ENCODE measurements at regions not wholly inside any gene's neighbourhood (a gene's known extent, or its start where the extent isn't known, plus 50 kb on each side); places are given as distances from the start of the nearest gene placed in this dataset.
"Not testable (repeated sequence)": the region's sequence is repeated elsewhere in the genome, so short reads cannot be mapped to it uniquely, and the experiment has no call there.

DNA sequence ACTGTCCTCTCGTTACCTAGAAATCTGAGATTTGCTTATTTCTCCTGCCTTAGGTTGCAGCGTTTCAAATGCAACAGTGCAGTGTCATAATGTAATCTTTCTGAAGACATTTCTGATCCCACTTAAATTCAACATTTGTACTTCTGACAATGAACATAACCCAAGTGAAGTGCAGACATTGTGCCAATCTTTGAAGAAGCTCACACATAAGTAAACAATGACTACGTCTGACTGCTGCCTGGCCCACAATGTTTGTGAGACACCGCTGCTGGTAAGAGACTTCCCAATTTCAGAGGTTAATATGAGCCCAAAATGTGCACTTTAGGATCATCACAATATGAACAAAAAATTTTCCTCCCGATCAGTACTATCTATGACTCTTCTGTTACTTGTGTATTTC lies 84.6 kb upstream of the BCL2L14 start:
- no peak for TF ChIP-seq JUND (IDR thresholded peaks at IDR 0.05; ENCODE audit: low read depth)
- no peak for DNase-seq (ENCODE audit: low read depth in 1 of 2, low spot score in 1 of 2)
- in situ Hi-C loops (cut with HindIII; ENCODE audit: low pct_unique_long_range_greater_than_20kb, low sequenced_read_pairs): no loop called here

DNA sequence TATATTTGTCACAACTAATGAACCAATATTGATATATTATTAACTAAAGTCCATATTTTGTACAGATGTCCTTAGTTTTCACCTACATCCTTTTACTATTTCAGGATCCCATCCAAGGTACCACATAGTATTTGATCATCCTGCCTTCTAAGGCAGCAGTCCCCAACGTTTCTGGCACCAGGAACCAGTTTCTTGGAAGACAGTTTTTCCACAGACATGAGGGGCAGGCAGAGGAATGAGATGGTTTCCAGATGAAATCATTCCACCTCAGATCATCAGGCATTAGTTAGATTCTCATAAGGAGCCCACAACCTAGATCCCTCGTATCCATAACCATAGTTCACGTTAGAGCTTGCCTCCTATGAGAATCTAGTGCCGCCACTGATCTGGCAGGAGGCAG lies 82.8 kb upstream of the BCL2L14 start:
- in situ Hi-C loops (cut with HindIII; ENCODE audit: low pct_unique_long_range_greater_than_20kb, low sequenced_read_pairs): no loop called here
- DNase-seq (ENCODE audit: low read depth in 1 of 2, low spot score in 1 of 2): no peak
- no peak for TF ChIP-seq JUND (IDR thresholded peaks at IDR 0.05; ENCODE audit: low read depth)

DNA sequence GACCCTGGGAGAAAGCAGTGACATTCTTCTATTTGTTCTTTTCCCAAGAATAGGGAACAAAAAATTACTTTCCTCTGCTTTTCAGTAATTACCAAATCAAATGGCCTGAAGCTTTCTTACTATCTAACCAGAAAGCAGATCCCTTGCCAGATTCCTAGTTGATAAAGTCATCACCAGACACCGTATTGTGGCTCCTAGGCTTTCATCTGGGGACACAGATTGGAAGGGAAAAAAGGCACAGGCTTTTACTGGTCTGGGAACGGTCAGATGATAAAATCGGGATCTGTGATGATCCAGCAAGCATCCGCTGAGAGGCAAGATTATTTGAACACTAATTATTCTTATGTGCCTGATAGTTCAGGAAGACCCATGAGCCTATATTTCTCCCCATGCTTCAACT lies 79.1 kb upstream of the BCL2L14 start:
- in situ Hi-C loops (cut with HindIII; ENCODE audit: low pct_unique_long_range_greater_than_20kb, low sequenced_read_pairs): no loop called here
- no peak for TF ChIP-seq JUND (IDR thresholded peaks at IDR 0.05; ENCODE audit: low read depth)
- DNase-seq (ENCODE audit: low read depth in 1 of 2, low spot score in 1 of 2): no peak

DNA sequence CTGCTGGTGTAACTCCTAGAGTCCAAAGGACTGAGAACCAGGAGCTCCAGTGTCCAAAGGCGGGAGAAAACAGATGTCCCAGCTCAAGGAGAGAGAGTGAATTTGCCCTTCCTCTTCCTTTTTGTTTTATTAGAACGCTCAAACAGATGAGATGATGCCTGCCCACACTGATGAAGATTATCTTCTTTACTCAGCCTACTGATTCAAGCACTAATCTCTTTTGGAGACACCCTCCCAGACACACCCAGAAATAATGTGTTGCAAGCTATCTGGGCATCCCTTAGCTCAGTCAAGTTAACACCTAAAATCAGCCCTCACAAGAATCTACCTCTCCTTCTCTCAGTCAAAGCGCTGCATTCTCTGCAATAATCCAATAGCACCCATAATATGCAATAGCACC lies 78.2 kb upstream of the BCL2L14 start:
- TF ChIP-seq JUND (IDR thresholded peaks at IDR 0.05; ENCODE audit: low read depth): no peak
- in situ Hi-C loops (cut with HindIII; ENCODE audit: low pct_unique_long_range_greater_than_20kb, low sequenced_read_pairs): no loop called here
- DNase-seq (ENCODE audit: low read depth in 1 of 2, low spot score in 1 of 2): no peak

GRCh38 chr12:11998307-11998943 lies 72.3 kb upstream of the BCL2L14 start:
- in situ Hi-C loops (cut with HindIII; ENCODE audit: low pct_unique_long_range_greater_than_20kb, low sequenced_read_pairs); DNase-seq (ENCODE audit: low read depth in 1 of 2, low spot score in 1 of 2): not testable (repeated sequence)

- in situ Hi-C loops (cut with HindIII; ENCODE audit: low pct_unique_long_range_greater_than_20kb, low sequenced_read_pairs): no loop called here
- DNase-seq (ENCODE audit: low read depth in 1 of 2, low spot score in 1 of 2): no peak
- TF ChIP-seq JUND (IDR thresholded peaks at IDR 0.05; ENCODE audit: low read depth): no peak
Measured at GRCh38 chr12:11998944-11999315, 71.8 kb upstream of the BCL2L14 start.

GRCh38 chr12:12003609-12004008 lies 67.1 kb upstream of the BCL2L14 start:
- in situ Hi-C loops (cut with HindIII; ENCODE audit: low pct_unique_long_range_greater_than_20kb, low sequenced_read_pairs): no loop called here
- TF ChIP-seq JUND (IDR thresholded peaks at IDR 0.05; ENCODE audit: low read depth): no peak
- no peak for DNase-seq (ENCODE audit: low read depth in 1 of 2, low spot score in 1 of 2)

- in situ Hi-C loops (cut with HindIII; ENCODE audit: low pct_unique_long_range_greater_than_20kb, low sequenced_read_pairs): no loop called here
- DNase-seq (ENCODE audit: low read depth in 1 of 2, low spot score in 1 of 2): no peak
Measured at GRCh38 chr12:12004524-12004923, 66.2 kb upstream of the BCL2L14 start.

DNA sequence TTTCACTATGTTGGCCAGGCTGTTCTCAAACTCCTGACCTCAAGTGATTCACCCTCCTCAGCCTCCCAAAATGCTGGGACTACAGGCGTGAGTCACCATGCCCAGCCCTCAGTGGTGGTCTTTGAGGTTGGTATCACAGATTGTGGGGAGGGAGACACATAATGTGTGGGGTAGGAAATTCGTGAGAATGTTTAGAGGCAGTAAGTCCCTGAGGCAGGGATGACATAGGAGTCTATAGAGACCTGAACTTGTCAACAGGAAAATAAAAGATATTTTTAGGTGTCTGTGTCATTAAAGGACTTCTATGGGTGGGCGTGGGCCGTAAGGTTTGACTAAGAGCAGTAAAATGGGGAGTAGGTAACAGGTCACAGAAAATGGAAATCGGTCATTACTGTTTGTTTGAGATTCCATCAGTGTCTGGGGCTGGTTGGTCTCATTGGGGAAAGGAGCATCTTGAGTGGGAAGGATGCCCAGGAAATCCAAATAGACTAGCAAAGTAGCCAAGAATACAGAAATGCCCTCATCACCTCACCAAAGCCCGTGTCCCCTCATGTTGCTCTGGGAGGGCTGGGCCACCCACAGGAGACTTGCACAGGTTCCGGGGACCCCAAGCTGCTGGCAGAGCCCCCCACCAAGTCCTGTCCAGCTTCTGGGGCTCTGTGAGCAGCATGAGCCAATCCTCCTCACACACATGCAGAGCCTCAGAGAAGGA lies 63.6 kb upstream of the BCL2L14 start:
- in situ Hi-C loops (cut with HindIII; ENCODE audit: low pct_unique_long_range_greater_than_20kb, low sequenced_read_pairs): no loop called here
- DNase-seq (ENCODE audit: low read depth in 1 of 2, low spot score in 1 of 2): no peak
- TF ChIP-seq JUND (IDR thresholded peaks at IDR 0.05; ENCODE audit: low read depth): no peak

More at GRCh38 chr12:12004524-12004923, 66.2 kb upstream of the BCL2L14 start:
- no peak for TF ChIP-seq JUND (IDR thresholded peaks at IDR 0.05; ENCODE audit: low read depth)

DNA sequence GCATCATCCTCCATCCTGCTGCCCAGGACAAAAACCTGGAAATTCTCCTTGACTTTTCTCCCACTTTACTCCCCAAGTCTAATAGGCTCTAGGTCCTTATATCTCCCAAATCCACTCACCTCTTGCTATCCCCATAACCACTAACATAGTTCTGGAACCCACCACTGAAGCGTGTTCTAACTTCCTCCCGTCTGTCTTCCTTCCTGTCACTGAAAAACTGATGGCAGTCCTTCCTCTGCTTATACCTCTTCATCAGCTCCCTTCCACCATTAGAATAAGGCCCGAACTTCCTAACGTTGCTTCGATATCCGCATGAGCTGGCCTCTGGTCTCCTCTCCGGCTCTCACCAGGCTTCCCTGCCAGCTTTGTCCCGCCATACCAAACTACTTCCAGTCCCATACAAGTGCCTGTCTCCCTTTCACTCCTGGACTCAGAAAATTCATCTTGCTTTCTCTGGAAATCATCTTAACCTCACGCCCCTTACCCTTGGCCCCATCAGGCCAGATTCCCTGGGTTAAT lies 63.0 kb upstream of the BCL2L14 start:
- DNase-seq (ENCODE audit: low read depth in 1 of 2, low spot score in 1 of 2): no peak
- no peak for TF ChIP-seq JUND (IDR thresholded peaks at IDR 0.05; ENCODE audit: low read depth)
- in situ Hi-C loops (cut with HindIII; ENCODE audit: low pct_unique_long_range_greater_than_20kb, low sequenced_read_pairs): no loop called here

GRCh38 chr12:12008232-12008850 lies 62.4 kb upstream of the BCL2L14 start:
- DNase-seq (ENCODE audit: low read depth in 1 of 2, low spot score in 1 of 2): no peak
- in situ Hi-C loops (cut with HindIII; ENCODE audit: low pct_unique_long_range_greater_than_20kb, low sequenced_read_pairs): no loop called here
- no peak for TF ChIP-seq JUND (IDR thresholded peaks at IDR 0.05; ENCODE audit: low read depth)

GRCh38 chr12:12008931-12009611 lies 61.7 kb upstream of the BCL2L14 start:
- in situ Hi-C loops (cut with HindIII; ENCODE audit: low pct_unique_long_range_greater_than_20kb, low sequenced_read_pairs): no loop called here
- TF ChIP-seq JUND (IDR thresholded peaks at IDR 0.05; ENCODE audit: low read depth): no peak
- DNase-seq (ENCODE audit: low read depth in 1 of 2, low spot score in 1 of 2): no peak

- DNase-seq (ENCODE audit: low read depth in 1 of 2, low spot score in 1 of 2); in situ Hi-C loops (cut with HindIII; ENCODE audit: low pct_unique_long_range_greater_than_20kb, low sequenced_read_pairs): not testable (repeated sequence)
Measured at GRCh38 chr12:12009749-12010276, 60.9 kb upstream of the BCL2L14 start.

Data from T47D (cell line).